Activated CD4-positive, alpha-beta T cell treated with anti-CD3 and anti-CD28 coated beads for 1 hour (primary cell): ENCODE measurements at regions not wholly inside any gene's neighbourhood (a gene's known extent, or its start where the extent isn't known, plus 50 kb on each side); places are given as distances from the start of the nearest gene placed in this dataset.
A peak's percentile ranks its signal among the peaks of the same experiment; 100 is the strongest.

Source experiments
- DNase-seq: peaks from one replicate; pipeline ENCODE4 v3.0.0-alpha.2; 2020

- peak; percentile 63 for DNase-seq
Observed at GRCh38 chr1:65687428-65688214, 105.1 kb upstream of the PDE4B start.

DNA sequence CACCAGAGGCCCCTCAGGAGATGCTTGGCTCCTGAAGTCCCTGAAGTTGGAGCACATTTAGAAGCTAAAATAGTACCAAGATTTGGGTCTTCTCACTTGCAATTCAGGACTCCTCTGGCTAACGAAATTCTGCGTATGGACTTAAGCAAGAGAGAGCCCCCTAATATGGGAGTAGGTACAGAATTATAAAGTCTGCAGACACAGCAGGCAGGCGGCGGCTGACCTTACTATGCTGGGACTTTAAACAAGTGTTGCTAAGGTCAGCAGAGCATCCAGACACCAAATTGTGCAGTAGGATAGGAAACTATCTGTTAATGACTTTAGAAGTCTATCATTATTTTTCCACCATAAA is 104.5 kb upstream of the PDE4B start:
- no peak for DNase-seq

DNA sequence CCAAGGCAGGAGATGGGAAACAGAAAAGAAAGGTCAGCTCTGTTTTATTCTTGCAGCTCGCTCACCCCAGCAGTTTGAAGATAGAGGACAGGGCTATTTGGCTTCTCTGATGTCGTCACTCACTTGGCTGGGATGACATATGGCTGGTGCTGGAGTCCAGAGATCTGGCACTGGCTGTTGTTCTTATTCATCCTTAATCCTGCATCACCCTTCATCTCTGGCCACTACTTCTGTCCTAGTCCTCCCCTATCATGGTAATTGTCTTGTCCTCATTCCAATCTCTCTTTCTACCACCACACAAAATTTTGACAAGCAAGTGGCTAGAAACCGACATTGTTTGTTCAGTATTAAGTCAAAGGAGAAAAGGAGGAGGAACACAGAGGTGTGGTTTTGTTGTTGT is 103.8 kb upstream of the PDE4B start:
- DNase-seq, result no peak

DNA sequence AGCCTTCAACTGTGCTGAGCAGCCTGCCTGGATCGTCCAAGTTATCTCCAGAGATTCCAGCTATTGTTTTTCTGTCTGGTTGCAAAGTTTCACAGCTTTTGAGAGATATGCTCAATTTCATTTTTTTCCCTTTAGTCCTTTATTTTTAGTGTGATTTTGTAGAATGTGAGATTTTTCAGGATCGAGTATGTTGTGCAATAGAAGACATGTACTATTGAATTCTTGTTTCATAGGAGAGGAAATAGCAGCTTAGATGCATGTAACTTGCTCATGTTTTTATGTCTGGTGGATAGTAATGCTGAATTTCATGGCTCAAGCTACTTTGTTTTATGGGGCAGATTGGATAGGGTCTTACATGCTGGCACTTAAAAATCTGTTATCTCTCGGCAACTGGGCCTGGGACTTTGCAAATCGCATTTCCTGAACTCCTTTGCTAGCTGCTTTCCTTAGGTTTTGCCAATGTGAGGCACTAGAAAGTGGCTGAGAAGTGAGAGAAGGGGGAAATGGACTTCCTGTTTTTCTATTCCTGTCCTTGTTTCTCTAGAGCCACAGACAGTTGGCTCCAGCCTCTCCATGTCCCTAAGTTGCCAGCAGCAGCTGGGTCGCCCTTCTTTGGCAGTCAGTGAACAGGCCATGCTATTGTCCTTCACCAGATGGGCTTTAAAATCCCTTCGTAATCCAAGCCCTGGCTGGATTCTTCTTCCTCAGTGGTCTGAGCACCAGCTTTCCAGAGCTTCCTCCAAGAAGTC is 101.4 kb upstream of the PDE4B start:
- DNase-seq, result no peak

DNA sequence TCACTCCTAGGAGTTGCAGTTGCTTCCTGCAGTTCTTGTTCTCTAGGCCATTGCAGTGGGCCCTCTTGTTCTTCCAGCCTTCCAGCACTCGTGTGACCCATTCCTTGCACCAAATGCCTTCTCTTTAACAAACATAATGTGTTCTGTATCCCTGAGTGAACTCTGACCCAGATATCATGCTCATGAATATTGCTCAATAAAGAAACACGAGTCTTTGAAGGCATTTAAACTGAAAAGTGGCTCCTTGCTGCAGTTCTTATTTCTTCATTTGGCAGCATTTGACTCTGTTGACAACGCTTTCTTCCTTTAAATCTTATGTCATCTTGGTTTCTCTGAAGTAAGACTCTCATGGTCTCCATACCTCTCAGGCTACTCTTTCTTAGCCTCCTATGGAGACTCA is 100.7 kb upstream of the PDE4B start:
- no peak for DNase-seq

- no peak for DNase-seq
Observed at GRCh38 chr1:65694126-65694525, 98.6 kb upstream of the PDE4B start.

- DNase-seq, result no peak
Observed at GRCh38 chr1:65694933-65695332, 97.8 kb upstream of the PDE4B start.

DNA sequence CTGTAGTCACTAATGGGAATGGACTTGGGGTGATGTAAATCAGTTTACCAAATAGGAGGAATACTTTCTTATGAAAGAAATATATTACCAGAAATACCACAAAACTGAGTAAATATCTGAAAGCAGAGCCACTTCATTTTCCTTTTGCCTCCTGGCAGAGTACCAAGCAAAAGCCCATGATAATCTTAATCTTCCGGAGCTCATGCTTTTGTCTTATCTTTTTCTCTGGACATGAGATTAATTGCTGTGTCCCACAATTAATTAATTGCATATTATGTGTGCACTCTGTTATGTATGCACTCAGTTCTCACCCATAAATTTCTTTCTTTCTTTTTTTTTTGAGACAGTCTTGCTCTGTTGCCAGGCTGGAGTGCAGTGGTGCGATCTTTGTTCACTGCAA is 94.1 kb upstream of the PDE4B start:
- no peak for DNase-seq

DNA sequence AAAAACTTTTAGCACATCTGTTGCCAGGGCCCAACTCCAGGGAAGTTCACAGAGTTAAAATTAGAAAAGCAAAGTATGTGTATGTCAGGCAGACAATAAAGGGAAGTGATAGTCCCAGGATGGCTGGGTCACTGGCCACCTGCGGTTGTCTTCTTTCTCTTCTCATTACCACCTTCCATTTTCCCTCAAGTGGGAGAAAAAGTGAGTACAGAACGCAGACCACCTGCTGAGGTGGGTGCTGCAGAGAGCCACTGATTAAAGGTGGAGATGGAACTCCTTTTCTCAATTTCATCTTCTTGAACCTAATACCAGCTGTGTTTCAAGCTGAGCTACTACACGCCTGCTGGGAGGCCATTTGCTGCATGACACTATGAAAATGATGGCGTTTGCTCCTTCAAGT is 88.8 kb upstream of the PDE4B start:
- no peak for DNase-seq

DNA sequence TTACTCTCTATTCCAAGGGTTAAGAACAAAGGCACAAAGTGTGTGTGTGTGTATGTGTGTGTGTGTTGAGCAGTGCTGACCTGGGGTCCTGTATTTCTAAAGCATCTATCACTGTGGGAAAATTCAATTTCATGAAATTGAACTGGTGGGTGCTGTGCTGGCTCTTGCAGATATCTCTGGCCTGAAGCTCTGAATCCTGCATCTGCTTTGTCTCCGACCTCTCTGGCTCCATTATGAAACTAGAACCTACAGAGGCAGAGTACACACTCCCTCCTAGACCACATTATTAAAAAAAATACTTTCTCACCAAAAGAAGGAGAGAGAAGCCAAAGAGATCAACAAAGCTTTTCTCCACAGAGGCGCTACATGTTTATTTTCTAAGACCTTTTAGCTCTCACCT is 88.4 kb upstream of the PDE4B start:
- no peak for DNase-seq

DNA sequence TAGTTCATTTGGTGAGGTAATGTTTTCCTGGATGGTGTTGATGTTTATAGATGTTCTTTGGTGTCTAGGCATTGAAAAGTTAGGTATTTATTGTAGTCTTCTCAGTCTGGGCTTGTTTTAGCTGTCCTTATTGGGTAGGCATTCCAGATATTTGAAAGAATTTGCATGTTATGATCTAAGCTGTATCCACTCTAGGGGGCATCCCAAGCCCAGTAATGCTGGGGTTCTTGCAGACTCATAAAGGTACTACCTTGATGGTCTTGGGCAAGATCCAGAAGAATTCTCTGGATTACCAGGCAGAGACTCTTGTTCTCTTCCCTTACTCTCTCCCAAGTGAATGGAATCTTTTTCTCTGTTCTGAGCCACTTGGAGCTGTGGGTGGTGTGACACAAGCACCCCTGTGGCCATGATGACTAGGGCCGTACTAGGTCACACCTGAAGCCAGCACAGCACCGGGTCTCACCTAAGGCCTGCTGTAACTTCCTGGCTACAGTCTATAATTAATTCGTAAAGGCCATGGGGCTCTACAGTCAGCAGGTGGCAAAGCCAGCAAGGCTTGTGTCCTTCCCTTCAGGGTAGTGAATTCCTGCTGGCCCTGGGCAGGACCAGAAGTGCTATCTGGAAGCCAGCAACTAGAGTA is 74.8 kb upstream of the PDE4B start:
- DNase-seq, result no peak

DNA sequence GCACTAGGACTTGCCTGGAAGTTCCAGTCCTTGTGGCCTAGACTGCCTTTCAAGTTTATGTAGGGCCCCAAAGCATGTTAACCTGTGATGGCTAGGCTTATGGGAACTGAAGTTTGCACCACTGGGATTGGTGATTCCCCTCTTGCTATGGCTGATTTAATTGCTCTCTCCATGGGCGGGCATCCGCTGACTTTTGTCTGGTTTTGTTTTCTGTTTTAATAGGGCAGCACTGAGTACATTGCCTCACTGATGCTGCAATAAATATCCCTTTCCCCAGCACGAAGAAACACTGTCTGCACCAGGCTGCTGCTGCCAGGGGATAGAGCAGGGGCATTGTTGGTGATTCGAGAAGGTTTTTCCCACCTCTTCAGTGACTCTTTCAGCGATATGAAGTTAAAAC is 73.3 kb upstream of the PDE4B start:
- no peak for DNase-seq

GRCh38 chr1:65722461-65722860 is 70.2 kb upstream of the PDE4B start:
- no peak for DNase-seq

GRCh38 chr1:65724151-65724550 is 68.5 kb upstream of the PDE4B start:
- DNase-seq, result no peak

DNA sequence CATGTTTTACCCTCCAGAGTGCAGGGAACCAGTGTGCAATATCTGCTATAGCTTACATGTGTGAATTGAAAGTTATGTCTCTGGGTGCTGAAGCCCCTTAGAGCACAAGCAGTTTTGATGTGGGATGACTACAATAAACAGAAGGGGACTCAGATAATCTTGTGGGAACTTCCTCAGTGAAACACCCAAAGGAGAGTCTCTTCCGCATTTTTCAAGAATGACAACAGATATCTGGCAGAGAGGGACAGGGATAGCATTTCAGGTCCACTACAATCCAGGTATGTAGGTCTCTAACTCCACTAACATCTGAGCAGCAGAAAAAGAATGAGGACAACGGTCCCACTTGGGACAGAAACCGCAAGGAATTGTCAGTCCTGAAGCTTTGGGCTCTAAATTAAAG is 67.6 kb upstream of the PDE4B start:
- DNase-seq, result no peak

DNA sequence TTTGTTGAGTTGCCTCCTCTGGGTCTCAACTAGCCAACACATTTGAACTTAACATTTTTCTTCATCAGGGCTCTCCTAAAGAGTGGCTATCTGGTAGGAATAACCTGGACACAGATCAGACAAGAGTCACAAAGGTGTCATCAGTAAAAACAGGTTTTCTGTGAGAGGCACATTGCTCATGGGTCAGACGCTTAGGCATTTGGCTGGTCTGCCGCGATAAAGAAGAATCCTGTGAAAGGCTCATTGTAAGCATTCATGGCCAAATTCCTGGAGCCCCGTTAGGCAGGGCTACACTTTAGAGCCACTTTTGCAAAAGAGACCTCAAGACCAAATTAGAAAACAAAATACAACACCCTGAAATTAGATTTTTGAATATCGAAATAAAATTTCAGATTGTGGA is 64.2 kb upstream of the PDE4B start:
- DNase-seq, result no peak

GRCh38 chr1:65729259-65729658 is 63.4 kb upstream of the PDE4B start:
- no peak for DNase-seq

DNA sequence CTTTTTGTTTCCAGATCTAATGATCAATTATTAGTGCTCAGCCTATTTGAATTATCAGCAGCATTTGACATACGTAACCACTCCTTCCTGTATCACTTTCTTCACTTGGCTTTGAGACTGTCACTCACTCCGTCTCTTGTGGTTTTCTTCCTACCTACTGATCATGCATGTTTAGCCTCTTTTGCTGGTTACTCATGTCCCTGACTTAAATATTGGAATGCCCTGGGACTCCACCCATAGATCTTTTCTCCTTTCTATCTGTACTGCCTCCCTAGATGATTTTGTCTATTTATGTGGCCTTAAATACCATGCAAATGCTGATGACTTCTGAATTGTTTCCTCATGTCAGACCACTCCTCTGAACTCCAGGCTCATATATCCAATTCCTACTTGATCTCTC is 57.7 kb upstream of the PDE4B start:
- no peak for DNase-seq

DNA sequence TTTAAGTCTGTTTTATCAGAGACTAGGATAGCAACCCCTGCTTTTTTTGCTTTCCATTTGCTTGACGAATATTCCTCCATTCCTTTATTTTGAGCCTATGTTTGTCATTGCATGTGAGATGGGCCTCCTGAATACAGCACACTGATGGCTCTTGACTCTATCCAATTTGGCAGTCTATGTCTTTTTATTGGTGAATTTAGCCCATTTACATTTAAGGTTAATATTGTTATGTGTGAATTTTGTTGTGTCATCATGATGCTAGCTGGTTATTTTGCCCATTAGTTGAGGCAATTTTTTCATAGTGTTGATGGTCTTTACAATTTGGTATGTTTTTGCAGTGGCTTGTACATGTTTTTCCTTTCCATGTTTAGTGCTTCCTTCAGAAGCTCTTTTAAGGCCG is 50.7 kb upstream of the PDE4B start:
- DNase-seq, result no peak
